ENCODE measurements at regions not wholly inside any gene's neighbourhood (a gene's known extent, or its start where the extent isn't known, plus 50 kb on each side); places are given as distances from the start of the nearest gene placed in this dataset.

DNA sequence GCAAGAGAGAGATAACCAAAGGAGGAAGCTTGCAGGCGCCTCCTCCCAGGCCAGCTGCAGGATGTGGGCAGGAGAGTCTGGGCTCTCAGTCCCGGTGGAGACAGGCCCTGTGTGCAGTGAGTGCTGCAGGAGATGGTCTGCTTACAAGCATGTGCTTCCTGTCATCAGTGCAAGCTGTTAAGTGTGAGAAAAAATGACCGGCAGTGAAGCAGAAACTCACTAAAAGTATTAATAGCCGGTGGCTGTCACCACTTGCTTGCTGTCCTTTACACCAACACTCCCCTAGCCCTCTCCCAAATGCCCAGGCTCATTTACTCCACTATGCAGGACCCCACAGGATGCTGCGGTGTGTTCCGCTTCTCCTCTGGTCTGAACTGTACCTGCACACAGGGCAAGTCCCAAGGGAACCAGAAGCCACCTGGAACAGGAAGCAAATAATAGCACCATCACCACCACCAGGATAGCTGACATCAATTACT is 435.6 kb upstream of the HS6ST1 start:
- Histone ChIP-seq H3K9me3 (no peaks in the 10 kb centered on the region), H3K27me3 (peaks cover 8% of the 10 kb centered on the region), H3K4me3 (ENCODE audit: low read depth in 1 of 2, low read length in 1 of 2) (no peak overlapping the region), H3K27ac (no peak overlapping the region), H3K36me3 (no peaks in the 10 kb centered on the region), H3K4me1 (ENCODE audit: control insufficient read depth in 1 of 2, insufficient read depth in 1 of 2, low read depth in 1 of 2, low read length in 1 of 2) (no peaks in the 10 kb centered on the region)
- TF ChIP-seq, protein P1, sequence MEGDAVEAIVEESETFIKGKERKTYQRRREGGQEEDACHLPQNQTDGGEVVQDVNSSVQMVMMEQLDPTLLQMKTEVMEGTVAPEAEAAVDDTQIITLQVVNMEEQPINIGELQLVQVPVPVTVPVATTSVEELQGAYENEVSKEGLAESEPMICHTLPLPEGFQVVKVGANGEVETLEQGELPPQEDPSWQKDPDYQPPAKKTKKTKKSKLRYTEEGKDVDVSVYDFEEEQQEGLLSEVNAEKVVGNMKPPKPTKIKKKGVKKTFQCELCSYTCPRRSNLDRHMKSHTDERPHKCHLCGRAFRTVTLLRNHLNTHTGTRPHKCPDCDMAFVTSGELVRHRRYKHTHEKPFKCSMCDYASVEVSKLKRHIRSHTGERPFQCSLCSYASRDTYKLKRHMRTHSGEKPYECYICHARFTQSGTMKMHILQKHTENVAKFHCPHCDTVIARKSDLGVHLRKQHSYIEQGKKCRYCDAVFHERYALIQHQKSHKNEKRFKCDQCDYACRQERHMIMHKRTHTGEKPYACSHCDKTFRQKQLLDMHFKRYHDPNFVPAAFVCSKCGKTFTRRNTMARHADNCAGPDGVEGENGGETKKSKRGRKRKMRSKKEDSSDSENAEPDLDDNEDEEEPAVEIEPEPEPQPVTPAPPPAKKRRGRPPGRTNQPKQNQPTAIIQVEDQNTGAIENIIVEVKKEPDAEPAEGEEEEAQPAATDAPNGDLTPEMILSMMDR (IDR thresholded peaks at IDR 0.05), result no peak

DNA sequence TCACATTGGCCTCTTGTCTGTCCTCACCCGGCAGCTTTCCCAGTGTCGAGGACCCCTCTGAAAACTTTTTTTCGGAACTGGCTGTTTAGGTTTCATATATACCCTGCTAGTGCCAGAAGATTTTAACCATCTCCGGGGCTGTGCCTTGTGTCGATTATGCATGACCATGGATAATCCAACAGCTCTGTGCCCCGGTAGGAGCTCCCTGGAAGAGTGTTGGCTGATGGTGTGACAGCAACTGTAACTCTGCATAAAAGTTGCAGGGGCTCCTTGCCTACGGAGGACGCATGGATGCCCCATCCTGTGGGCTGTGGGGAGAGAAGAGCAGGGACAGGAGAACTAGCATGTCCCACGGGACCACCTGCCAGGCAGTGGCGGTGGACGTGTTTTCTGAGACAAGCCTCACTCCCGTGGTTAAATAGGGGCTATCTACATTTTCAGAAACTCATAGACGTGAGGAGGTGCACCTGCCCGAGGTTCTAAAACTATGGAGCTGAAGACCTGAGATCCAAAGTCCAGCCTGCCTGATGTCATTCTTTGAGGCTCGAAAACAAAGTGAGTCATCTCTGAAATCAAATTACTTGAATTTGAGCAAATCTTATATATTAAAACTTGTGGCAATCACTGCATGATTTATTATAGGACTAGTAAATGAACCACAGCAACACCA is 437.2 kb upstream of the HS6ST1 start:
- TF ChIP-seq, protein P1 (IDR thresholded peaks at IDR 0.05), result no peak
- H3K36me3 ChIP-seq, result no peaks in the 10 kb centered on the region

DNA sequence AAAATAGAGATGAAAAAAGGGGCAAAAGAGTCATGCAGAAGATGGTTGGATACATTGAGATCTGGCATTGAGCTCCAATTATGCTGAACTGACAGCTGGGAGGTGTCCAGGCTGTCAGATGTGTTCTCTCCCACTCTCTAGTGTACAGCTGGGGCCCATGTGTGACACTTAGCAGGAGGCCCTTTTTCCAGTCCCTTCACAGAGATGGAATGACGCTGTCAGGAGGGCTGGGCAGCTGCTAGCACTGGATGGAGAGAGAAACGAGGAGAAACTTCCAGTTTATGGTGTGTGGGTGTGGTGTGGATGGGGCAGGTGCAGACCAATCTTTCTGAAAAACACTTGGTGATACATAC is 437.7 kb upstream of the HS6ST1 start:
- H3K4me1 ChIP-seq (ENCODE audit: control insufficient read depth in 1 of 2, insufficient read depth in 1 of 2, low read depth in 1 of 2, low read length in 1 of 2), result no peaks in the 10 kb centered on the region
- H3K4me3 ChIP-seq (ENCODE audit: low read depth in 1 of 2, low read length in 1 of 2), result no peak overlapping the region
- H3K9me3 ChIP-seq, result no peaks in the 10 kb centered on the region
- TF ChIP-seq, protein P1 (IDR thresholded peaks at IDR 0.05), result no peak
- H3K27ac ChIP-seq, result no peak overlapping the region
- peaks cover 8% of the 10 kb centered on the region for H3K27me3 ChIP-seq
- no peaks in the 10 kb centered on the region for H3K36me3 ChIP-seq

More for the DNA sequence above, 437.2 kb upstream of the HS6ST1 start:
- no peaks in the 10 kb centered on the region for H3K4me1 ChIP-seq (ENCODE audit: control insufficient read depth in 1 of 2, insufficient read depth in 1 of 2, low read depth in 1 of 2, low read length in 1 of 2)
- H3K9me3 ChIP-seq, result no peaks in the 10 kb centered on the region
- H3K27me3 ChIP-seq, result peaks cover 8% of the 10 kb centered on the region
- no peak overlapping the region for H3K4me3 ChIP-seq (ENCODE audit: low read depth in 1 of 2, low read length in 1 of 2)
- no peak overlapping the region for H3K27ac ChIP-seq

DNA sequence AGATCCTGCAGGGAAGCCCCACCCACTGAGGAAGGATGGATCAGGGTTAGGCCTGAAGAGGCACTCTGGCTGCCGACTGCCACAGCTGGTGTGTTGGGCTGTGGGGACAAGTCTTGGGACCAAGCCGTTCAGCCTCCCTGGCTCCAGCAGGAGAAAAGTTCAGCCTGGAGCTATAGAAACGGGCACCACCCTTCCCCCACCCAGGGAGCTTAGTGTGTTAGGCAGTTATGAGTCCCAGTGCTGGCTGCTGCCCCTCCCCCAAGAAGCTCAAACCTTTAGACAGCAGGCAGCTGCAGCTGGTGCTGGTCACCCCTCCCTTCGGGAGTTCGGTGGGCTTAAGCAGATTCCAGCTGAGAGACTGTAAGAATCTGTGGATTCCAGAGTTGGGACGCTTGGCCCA is 447.1 kb upstream of the HS6ST1 start:
- H3K9me3 ChIP-seq, result no peaks in the 10 kb centered on the region
- no peaks in the 10 kb centered on the region for H3K27me3 ChIP-seq
- TF ChIP-seq, protein P1 (IDR thresholded peaks at IDR 0.05), result no peak
- H3K4me1 ChIP-seq (ENCODE audit: control insufficient read depth in 1 of 2, insufficient read depth in 1 of 2, low read depth in 1 of 2, low read length in 1 of 2), result no peaks in the 10 kb centered on the region
- H3K27ac ChIP-seq, result no peak overlapping the region
- H3K36me3 ChIP-seq, result no peaks in the 10 kb centered on the region
- no peak overlapping the region for H3K4me3 ChIP-seq (ENCODE audit: low read depth in 1 of 2, low read length in 1 of 2)

DNA sequence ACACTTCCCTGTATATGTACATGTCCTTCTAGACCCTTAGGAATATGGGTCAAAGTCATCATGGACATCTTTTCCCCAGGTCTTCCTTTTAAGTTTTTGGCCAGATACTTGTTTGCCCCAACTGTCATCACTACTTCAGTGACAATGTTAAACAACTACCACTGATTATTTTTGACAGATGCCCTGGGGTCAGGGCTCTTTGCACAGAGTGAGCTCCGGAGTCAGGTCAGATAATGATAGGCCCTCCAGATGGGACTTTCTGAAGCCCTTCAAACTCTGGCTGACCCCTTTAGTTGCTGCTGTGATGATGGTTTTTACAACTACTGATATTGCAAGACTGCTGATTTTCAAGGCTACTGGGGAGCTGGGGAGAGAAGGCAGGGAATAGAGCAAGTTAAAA is 449.4 kb upstream of the HS6ST1 start:
- H3K9me3 ChIP-seq, result no peaks in the 10 kb centered on the region
- H3K4me1 ChIP-seq (ENCODE audit: control insufficient read depth in 1 of 2, insufficient read depth in 1 of 2, low read depth in 1 of 2, low read length in 1 of 2), result no peaks in the 10 kb centered on the region
- H3K27me3 ChIP-seq, result no peaks in the 10 kb centered on the region
- no peak overlapping the region for H3K4me3 ChIP-seq (ENCODE audit: low read depth in 1 of 2, low read length in 1 of 2)
- H3K36me3 ChIP-seq, result no peaks in the 10 kb centered on the region
- TF ChIP-seq, protein P1 (IDR thresholded peaks at IDR 0.05), result no peak
- no peak overlapping the region for H3K27ac ChIP-seq
